ENCODE measurements at regions not wholly inside any gene's neighbourhood (a gene's known extent, or its start where the extent isn't known, plus 50 kb on each side); places are given as distances from the start of the nearest gene placed in this dataset.
A peak's percentile ranks its signal among the peaks of the same experiment; 100 is the strongest.

DNA sequence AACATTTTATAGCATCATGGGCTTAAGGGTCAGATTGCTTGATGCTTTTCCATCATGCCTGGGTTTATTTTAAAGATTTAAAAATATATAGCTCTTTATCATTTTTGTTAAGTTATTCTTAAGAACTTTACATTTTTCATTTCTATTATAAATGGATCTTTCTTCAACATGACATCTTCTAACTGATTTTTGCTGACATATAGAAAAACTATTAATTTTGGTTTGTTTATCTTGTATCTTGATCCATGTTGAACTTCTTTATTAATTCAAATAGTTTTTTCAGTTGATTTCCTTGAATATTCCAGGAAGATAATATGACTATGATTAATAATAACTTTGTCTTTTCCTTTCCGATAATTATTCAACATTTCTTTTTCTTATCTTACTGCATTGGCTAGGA is 237.9 kb upstream of the CLINT1 start:
- DNase-seq, result no peak

DNA sequence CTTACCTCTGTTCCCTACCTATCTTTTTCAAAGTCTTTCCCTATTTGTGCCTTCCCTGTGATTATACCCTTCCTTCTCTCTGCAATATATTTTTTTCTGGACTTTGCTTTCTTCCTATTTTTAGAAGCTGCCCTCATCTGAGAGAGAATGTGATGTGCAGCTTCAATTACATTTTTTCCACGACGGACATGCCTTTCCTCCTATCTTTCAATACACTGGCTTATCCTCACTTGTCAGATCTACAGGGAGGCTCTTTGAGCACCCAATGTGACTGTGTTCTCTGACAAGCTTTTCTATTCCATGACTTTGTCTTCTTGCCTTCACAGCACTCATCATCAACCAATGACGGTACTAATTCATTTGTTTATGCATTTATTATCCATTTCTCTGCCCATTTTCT is 227.9 kb upstream of the CLINT1 start:
- no peak for DNase-seq

DNA sequence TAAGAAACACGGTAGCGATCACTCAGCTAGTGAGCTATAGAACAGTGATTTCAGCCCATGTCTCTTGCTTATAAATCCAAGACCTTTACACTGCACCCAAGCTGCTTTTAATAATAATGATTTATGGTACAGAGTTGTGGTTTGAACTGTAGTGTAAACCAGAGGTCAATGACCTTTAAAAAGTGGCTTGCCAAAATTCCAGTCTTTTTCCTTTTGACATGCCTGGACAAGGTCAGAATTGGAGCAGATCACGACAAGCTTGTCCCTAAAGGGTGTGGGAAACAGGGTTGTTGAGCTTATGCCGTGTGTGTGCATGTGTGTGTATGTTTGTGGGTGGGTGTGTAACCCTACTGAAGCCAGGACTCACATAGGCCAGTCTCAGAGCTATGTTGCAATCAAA is 225.3 kb upstream of the CLINT1 start:
- DNase-seq, result no peak

DNA sequence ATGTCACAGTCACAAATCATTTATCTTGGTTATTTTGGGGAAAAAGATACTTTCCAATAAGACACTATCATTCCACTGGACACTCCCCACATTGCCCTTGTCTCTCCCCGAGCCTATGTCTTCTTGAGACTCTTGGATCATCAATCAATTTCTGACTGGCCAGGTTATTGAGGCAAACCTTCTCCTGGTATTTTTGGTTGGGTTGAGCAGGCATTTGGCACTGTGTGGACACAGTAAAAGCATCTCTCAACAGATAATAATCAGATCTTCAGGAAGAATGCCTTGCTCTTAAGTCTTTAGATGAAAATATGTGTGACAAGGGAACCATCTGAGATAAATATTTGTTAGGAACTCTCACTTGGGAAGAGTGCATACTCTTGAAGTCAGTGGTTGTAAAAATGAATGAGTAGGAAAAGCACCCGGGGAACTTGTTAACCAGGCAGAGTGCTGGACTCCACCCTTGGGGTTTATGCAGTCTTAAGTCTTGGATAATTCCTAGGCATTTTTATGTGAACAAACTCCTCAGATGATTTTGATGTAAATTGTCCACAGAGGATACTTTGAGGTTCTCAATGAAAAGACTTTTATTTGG is 223.8 kb upstream of the CLINT1 start:
- no peak for DNase-seq

DNA sequence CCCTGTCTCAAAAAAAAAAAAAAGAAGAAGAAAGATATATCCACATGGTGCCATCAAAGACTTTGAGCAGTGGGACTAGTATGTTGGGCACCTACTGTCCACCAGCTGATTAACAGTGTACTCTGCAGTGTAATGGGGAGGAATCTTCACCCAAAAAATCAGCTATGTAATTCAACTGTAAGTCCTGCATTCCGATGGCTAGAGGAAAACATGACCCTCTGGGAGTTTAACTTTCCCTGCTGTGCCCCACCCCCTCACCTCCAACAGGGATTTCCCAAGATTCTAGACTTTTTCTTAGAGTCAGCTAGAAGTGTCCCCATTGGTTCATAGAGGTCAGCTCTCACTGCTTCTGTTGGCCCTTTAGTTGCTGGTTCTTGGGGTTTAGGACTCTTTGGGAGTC is 221.2 kb upstream of the CLINT1 start:
- DNase-seq, result no peak

DNA sequence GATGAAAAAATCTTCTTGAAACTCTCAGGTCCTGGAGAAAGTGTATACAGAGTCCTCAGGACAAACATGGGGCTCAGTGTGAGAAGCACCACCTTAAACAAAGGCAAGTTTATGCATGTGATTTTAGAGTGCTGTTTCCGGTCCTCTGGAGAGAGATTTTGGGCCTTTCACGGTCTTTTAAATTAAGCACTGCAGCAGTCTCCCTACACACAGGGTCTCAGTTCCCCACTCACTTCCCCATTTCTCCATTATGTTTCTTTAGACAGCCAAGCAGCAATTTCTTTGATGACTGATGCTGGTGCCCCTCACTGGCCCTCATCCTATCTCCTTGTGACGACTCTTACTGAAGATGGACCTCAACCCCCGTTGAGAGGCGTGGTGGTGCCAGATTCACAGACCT is 220.2 kb upstream of the CLINT1 start:
- DNase-seq, result no peak

DNA sequence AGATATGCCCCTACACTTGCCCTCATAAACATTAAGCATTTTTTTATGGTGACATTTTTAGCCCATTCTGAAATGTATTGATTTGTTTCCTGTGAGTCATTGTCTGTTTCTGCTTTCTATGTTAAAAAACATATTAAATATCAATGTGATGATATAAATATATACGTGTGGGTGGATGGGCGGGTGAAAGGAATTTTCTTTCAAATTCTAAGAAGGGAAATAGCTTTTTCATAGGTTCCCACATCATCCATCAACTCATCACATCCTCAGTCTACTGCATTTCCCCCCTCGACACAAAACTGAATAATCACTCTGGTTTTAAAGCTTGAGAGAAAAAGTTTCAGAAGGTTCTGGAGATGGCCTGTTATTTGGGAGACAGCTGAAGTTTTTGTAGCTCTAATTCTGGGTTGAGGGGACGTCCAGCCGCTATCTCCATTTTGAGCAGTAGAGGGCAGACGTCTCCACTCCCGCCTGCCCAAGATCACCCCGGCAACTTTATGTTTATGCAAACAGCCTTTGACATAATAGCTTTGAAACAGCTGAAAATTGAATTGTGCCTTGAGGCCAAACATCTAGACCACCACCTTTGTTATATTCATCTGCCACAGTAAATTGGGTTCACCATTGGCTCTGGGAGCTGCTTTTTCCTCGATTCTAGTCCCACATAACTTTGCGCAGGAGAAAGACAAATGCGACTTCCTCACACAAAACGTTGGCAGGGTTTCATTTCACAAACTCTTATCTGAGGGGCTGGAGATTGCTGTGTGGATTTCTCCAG is 216.2 kb upstream of the CLINT1 start:
- DNase-seq, result peak; percentile 42

DNA sequence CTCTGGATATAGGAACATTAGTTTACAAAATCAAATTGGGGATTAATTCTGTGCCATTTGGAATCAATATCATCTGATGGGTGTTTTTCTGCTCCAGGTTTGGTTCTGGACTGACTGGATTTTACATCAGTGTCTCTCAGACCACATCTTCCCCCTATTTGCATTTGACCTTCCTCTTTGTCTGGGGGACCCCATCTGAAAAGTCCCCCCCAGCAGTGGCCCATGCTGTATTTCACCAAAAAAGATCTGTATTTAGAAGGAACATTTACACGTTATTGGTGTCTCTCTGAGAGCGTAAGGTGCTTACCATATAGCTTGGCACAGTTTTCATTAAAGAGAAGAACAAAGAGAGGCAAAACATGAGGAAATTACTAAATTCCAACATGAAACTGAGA is 215.6 kb upstream of the CLINT1 start:
- DNase-seq, result no peak

DNA sequence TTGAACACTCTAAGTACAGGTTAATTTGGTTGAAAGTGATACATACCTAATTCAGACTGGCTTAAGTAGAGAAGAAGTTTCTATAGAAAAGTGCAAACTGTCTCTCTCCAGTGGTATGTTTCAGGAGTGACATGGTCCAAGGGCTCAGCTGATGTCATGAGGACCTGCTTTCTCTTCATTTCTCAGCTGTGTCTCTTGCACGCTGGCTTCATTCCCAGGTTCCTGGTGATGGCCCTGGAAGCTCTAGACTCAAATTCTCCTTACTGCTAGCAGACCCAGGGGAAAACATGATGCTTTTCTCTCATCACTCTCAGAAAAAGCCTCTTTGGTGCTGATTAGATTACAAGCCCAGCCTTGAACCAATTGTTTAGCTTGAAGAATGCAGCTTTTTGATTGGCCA is 211.9 kb upstream of the CLINT1 start:
- no peak for DNase-seq

DNA sequence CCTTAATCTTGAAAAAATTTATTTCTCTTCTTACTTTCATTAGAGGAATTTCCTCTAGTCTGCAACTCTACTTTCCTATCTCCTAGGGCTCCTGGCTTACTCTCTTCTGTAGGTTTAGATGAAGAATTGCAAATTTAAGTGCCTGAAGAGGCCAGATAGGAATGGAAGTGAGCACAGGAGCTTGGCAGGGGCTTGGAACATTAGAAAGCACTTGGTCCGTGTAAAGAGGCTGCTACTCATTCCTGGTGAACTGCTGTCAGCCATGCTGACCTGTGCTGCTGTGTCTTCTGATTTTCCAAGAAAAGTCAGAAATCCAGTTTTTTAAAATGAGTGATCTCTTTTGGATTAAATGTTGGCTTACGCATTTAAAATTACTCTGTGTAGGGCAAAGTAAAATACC is 210.9 kb upstream of the CLINT1 start:
- no peak for DNase-seq

DNA sequence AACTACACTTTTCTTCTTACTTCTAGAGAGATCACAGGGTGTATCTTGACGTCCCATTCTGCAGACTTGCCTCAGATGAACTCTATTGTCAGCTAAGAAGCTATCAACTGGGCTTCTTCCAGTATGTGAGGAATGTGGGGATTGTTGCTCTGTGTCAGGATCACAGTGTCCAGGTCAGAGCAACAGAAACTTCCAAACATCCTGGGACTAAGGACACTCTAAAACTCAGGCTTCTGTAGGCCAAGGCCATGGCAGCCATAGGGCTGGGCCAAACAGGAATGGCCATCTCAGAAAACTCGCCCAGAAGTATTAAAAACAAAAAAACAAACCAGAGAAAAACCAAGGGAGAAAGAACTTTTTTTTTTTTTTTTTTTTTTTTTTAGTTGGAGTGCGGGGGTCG is 210.0 kb upstream of the CLINT1 start:
- no peak for DNase-seq

DNA sequence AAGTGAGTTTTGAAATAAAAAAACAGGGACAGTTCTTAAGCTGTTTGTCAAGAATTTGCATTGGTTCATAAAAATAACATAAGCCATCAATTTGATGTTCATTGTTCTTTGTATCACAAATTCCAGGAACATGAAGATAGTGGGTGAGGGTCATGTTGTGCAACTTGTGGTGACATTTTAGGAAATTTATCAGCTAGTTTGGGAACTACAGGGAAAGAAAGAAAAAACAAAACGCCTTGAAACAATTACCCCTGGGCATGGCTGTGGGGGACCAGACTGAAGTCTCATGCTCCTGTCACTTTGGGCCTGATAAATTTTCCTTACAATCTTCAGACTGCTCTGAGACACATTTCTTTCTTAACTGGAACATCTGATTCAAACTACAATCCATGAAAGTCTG is 207.1 kb upstream of the CLINT1 start:
- no peak for DNase-seq

DNA sequence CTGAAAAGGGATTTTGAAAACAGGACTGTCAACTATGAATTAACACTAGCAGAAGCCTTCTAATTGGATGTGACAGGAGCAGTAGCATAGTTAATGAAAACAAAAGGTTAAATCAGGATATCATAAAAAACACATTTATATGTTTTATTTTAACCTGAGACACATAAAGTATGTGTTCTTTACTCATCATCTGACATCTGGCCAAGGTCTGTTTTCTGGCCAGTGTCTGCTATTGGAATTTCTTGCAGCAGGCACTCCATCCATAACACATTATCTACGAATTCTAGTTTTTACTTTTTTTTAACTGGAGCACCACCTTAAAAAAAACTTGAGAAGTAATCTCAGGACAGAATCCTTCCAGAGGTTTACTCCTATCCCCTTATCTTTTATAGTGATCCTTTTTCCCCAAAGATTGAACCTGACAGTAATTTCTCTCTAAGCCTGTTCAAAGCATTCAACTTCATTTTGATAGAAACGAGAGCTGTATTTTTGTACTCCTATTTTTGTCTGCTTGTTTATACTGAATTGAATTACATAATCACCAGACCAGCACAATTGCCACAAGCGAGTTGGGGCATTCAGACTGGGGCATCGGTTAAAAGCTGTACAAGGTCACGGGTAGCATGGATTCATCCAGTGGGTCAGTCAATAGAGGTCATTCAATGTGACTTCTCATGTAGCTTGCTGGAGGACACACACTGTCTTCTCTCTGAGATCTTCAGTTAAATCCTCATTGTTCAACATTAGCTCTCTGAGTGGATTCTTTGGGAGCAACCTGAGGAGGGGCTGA is 205.6 kb upstream of the CLINT1 start:
- no peak for DNase-seq

DNA sequence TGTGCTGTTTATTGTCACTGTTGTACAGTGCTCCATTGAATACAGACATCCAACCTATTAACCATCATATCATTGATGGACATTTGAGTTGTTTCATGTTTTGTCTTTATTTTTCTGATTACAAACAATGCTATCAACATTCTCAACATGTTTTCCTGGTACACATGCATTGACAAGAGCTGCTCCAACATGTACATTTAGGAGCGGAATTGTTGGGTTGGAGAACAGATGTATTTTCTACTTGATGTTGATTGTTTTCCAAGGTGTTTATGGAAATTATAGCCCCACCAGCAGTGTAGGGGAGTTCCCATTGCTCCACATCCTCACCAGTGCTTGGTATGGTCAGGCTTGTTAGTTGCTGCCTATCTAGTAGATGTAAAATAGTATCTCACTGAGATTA is 204.1 kb upstream of the CLINT1 start:
- no peak for DNase-seq

DNA sequence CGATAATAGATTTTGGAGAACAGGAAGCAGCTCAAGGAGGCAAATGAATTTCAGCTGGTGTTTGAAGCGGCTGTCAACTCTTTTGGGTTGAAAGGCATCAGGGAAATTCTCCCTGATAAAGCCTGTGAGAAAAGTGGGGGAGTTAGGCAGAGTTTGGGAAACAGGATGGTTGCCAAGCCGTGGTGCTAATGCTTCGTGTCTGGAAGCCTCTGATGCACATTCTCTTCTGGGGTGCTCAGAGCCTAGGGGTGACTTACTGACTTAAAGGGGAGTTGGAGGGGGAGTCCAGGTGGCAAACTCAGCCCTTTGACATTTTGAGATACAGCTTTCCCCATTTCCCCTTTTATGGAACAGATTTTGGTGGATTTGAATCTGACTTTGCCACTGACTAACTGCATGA is 202.5 kb upstream of the CLINT1 start:
- DNase-seq, result no peak

DNA sequence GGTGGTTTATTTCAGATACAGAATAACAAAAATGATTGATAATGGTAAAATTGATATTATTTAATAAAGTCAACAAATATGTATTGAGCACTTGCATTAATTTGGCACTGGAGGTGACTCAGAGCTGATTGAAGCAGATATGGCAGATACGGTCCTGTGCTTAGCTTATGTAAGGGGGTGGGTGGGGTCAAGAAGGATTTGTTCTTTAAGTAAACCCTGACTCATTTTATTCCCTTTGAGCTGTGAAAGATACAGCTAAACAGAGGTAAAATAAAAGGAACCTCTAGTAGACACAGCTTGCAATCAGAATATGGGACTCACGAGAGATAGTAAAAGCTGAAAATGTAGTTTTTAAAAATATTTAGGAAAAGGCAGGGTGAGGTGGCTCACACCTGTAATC is 201.3 kb upstream of the CLINT1 start:
- DNase-seq, result no peak

DNA sequence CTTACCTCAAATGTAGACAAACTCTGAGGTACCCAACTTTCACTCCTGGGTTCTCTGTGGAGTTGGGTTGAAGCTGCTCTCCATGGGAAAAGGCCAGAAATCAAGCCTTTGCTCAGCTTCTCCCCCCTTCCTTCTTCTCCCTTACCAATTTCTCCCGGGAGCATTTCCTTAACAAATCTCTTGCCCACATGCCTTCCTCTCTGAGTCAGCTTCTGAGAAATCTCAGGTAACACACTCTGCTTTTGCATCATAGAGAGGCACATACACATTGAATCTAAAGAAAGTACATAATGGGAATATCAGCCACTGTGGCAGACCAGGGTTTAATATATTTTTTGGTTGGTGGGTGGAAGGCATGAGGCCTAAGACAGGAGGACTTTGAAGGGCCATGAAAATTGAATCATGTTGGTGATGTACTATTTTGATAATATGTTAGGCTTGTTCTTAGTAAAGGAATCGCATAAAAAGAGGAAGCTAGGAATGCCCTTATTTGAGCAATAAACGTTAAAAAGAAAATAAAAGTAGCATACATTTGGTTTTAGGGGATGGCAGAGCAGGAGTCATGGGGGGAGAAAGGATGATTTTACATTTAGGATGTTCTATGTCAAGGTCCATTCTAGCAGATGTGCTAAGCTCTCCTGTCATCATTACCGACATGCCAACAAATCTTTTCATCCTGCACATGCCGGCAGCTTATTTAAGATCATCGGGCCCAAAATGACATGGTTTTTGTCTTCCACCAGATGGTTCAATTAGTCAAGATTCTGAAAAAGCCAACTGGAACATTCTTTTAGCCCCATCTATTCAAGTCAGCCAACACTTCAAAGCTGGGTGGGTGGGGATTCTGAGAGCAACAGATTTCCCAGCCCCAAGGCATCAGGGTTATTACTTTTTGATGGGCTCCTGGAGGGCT is 199.5 kb upstream of the CLINT1 start:
- no peak for DNase-seq

DNA sequence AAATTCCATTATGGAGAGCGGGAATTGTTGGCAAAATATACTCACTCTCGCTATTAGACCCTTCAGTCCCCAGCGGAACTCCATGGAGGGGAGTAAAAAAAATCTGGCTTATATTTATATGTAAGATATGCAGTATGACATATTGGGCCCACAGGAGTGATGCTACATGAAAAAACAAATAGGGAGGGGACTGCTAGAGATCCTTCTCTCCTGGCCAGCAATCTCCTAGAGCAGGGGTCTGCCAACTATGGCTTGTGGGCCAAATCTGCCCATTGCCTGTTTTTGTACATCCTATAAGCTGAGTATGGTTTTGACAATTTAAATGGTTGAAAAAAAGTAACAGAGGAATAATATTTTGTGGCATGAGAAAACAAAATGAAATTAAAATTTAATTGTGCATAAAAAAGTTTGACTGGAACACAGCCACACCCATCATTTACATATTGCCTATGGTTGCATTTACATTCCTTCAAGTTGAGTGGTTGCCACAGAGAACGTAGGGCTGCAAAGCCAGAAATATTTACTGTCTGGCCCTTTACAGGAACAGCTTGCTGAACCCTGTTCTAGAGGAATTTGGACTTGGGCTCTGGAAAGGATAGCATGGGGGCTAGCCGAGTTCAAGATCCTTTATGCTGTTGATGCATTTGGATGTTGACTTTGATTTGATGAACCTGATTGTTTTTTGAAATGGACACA is 197.3 kb upstream of the CLINT1 start:
- DNase-seq, result no peak

DNA sequence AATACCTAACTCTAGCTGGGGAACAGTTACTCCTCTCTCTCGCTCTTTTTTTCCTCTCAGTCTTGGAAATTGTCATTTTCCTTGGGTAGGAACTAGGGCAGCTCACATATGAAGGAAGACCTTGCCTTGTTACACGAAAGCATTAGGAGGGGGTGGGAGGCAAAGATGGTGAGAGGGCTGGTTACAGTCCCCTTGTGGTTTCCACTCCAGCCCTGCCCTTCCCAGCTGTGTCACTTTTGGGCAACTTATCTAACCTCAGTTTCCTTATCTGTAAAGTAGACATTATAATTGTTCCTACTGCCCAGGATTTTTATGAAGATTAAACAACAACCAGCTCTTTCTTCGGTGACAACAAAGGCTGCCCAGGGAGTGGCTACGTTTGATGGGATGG is 196.2 kb upstream of the CLINT1 start:
- DNase-seq, result no peak

DNA sequence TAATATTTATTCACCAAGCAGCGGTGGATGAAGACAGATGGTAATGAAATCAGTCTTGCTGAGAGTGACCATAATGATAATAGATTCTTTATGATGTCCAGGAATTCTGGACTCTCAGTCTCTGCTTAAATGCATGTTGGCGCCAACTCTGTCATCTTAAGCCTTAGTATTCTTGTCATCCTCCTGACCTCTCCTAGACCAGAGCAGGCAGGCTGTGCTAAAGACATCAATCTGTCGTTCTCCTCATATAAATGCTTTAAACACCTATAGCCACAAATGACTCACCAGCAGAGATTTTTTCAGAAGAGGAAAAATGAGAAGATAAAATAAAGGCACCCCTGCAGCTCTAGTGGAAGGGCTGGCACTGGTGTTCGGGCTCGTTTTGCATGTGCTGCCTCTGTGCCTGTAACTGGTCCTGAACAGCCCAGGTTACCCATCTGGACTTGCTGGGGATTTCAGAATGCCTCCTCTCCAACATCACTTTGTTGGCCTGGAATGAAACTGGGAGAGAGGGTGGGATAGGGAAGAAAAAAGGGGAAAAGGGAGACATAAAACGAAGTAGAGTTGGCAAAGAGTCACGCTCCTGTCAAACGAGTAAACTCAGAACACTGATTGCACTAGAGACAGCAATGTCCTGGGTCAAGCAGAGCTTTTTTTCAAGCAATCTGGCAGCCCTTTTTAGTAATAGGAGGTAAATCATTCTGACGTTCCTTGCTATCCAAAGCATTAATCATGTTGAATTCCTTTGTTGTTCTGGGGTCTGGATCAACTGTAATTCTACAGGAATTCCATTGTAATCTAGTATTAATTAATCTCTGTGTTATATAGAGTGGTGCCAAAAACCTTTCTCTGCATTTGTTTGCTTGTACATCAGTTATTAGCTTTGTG is 195.5 kb upstream of the CLINT1 start:
- no peak for DNase-seq

DNA sequence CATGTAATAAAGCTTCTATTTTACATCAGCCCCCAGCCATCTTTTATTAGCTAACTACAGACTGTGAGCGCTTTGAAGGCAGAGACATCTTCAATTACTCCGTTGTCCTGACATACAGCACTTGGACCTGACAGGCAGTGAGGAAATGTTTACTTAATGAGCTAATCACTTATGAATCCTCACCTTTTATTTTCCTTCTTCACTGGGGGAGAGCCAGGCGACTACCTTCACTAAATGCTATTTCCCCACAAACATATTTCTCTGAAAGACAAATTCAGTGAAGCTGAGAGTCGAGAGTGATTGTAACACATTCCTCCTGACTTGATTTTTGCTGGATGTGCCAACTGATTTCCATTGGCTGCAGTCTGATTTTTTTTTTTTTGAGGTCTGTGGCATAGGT is 192.1 kb upstream of the CLINT1 start:
- DNase-seq, result no peak

Data from midbrain (tissue), 1 donor.